ENCODE measurements at regions not wholly inside any gene's neighbourhood (a gene's known extent, or its start where the extent isn't known, plus 50 kb on each side); places are given as distances from the start of the nearest gene placed in this dataset.

DNA sequence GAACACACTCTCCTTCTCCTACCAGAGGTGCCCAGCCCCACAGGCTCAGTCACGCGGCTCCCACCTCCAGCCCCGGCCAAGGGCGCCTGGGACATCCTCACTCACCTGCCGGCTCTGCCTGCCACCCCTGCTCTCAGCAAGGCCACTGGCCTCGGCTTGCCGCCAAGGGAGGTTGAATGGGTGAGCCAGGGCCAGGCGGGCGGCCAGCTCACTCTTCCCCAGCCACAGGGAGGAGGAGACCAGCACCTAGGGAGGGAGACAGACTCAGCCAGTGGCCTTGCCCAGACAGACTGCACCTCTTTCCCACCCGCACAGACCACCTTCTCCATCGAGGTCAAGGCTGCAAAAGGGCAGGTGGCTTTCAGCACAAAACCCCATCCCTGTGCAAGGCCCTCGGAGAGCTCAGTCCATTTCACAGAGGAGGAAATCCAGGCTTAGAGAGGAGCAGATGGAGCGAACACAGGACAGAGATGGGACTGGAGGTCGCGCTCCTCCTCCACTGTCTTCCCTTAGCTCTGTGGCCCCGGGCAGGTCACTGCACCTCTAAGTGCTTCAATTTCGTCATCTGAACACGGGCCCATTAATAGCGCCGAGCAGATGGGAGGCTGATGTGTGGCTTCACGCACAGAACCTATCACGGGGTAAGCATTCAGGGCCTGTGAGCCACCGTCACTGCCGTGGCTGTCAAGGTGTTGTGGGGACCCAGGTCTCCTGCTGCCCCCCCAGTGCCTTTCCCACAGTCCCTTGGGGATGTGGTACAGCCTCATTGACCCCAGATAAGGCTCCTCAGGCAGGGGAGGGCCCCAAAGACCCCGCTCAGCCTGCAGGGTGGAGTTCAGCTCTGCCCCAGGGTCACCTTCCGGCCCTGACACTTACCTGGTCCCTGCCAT, 56.1 kb downstream of the RMI2 start:
- in situ Hi-C loops (cut with HindIII; ENCODE audit: low sequenced_read_pairs) = loop anchor here (25.0 kb wide), 1 partner anchor 286 kb away; no protein-coding TSS in a partner anchor

DNA sequence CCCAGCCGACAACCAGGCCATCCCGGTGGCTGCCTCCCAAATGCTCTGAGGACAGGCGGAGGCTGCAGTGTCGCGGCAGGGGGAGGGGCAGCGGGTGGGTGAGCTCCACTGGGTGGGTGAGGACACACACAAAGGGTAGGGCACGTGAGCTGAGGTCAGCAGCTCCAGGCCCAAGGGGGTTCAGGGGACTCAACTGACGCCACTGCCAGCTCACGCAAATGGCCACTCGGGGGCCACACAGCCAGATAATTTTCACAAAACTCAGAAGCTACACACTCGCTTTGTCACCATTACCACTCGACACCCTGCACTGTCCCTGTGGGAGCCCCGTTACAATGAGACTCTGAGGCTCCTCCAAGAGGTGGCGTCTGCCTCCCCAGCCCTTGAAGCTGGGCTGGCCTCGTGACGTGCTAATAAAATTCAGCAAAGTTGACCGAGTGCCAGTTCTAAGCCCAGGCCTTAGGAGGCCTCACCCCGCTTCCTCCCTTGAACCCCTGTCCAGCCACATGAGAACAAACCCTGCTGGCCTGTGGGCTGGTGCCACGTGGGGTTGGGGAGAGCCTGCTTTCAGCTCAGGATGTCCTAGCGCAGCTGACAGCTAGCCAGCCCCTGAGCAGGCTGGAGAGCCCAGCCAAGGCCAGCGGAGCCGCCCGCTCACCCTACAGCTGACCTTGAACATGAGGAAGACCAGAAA, 56.9 kb downstream of the RMI2 start:
- in situ Hi-C loops (cut with HindIII; ENCODE audit: low sequenced_read_pairs) = loop anchor here (25.0 kb wide), 1 partner anchor 285 kb away; no protein-coding TSS in a partner anchor

DNA sequence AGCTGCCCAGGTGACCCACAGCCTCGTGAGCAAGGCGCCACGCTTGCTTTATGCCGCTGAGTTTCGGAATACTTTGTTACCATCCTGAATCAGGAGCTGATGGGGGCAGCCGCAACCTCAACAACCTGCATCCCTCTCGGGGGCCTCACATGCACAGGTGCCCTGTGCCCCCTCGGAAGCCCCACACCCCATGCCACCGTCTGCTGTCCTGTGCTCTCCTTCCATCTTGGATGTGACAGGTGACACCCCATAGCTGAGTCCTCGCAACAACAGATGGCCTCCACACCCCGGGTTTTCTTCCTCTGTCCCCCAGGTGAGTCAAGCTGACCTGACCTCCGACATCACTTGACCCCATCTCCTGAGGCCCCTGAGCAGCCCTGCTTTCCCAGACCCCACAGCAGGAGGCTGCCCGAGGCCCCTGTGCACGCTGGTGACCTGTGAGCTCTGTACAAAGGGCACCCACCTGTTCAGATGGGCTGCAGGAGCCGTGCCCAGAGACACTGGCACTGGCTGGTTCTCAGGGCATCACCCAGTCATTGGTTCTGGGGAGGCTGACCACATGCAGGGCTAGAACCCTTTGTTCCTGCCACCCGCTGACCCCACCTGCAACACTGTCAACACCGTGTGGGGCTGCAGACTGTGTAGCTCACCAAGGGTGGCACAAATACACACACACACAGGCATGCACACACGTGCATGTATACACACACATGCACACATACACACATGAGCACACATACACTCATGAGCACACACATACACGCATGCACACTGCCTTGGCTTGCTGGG, 57.7 kb downstream of the RMI2 start:
- in situ Hi-C loops (cut with HindIII; ENCODE audit: low sequenced_read_pairs) = loop anchor here (25.0 kb wide), 1 partner anchor 284 kb away; no protein-coding TSS in a partner anchor

DNA sequence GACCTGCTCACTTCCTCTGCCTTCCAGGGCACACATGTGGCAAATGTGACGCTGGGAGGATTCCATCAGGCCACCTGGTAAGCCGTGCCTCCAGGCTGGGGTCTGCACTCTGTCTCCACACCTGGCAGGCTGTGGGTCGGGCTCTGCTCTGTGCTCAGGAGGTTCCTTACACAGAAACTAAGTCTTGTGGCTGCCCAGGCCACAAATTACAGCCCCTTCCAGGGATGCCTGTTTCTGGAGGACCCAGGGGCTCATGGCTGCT, 58.2 kb downstream of the RMI2 start:
- in situ Hi-C loops (cut with HindIII; ENCODE audit: low sequenced_read_pairs) = loop anchor here (25.0 kb wide), 1 partner anchor 284 kb away; no protein-coding TSS in a partner anchor

DNA sequence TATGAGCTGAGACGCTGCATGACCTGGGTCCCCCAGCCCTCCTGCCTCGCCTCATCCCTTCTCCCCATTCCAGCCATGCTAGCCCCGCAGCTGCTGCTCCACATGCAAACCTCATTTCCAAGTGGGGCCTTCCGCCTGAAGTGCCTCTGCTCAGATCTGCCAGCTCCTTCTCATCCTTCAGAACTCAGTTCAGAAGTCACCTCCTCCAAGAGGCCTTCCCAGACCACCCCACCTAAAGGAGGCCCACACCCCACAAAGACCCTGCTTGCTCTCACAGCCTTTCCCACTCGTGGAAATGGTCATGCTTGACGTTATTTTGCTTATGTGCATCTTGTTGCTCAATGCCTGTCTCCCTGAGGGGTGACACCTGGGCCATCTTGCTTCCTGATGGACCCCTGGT, 58.7 kb downstream of the RMI2 start:
- in situ Hi-C loops (cut with HindIII; ENCODE audit: low sequenced_read_pairs) = loop anchor here (25.0 kb wide), 1 partner anchor 283 kb away; no protein-coding TSS in a partner anchor

DNA sequence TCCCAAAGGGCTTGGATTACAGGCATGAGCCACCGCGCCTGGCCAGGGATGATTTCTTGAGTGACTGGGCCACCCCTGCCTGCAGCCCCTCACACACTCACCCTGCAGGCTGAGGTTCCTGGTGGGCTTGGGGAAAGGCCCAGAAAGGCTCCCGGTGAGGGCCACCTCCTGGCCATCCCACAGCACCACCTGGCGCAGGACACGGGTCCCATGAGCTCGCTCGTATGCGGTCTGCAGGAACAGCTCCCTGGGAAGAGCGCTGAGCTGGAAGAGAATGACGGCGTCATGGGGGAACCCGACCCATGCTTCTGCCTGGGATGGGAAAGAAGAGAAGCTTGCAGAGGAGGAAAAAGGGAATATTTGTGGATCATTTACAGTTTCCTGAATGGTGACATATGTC, 59.3 kb downstream of the RMI2 start:
- in situ Hi-C loops (cut with HindIII; ENCODE audit: low sequenced_read_pairs) = loop anchor here (25.0 kb wide), 1 partner anchor 283 kb away; no protein-coding TSS in a partner anchor

DNA sequence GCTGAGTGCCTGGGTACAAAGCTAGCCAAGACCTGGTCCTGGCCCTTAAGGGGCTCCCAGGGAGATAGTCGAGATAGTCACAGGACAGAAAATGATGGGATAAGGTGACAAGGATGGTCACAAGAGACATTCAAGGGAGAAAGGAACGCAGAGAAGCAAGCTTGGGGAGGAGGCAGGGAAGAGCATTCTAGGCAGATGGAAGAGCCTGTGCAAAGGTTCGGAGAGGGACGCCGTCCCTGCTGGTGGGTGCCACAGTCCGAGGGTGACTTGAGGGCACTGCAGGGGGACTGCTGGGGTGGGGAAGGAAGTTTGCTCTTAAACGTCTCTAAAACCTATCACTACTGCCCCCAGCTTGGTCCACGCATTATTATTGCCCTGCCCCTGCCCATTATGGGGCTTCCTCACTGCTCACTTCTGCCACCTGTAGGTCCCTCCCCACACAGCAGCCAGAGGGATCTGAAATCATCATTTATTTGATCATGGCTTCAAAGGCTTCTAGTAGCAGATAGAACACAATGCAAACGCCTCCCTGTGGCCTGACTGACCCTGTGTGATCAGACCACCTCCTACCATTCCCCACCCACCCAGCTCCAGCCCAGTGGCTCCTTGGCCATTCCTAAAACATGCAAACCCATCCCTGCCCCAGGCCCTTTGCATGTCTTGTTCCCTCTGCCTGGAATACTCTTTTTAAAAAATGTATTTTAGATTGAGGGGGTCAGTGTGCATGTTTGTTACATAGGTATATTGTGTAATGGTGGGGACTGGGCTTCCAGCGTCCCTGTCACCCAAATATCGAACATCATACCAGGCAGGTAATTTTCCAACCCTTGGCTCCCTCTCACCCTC, 60.3 kb downstream of the RMI2 start:
- in situ Hi-C loops (cut with HindIII; ENCODE audit: low sequenced_read_pairs) = loop anchor here (25.0 kb wide), 1 partner anchor 282 kb away; no protein-coding TSS in a partner anchor

DNA sequence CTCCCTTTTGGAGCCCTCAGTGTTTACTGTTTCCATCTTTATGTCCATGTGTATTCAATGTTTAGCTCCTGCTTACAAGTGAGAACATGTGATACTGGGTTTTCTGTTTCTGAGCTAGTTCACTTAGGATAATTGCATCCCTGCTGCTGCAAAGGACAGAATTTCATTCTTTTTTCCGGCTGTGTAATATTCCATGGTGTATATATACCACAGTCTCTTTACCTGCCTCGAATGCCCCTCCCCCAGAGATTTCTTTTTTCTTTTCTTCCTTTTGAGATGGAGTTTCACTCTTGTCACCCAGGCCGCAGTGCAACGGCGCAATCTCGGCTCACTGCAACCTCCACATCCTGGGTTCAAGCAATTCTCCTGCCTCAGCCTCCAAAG, 60.9 kb downstream of the RMI2 start:
- in situ Hi-C loops (cut with HindIII; ENCODE audit: low sequenced_read_pairs) = loop anchor here (25.0 kb wide), 1 partner anchor 281 kb away; no protein-coding TSS in a partner anchor

DNA sequence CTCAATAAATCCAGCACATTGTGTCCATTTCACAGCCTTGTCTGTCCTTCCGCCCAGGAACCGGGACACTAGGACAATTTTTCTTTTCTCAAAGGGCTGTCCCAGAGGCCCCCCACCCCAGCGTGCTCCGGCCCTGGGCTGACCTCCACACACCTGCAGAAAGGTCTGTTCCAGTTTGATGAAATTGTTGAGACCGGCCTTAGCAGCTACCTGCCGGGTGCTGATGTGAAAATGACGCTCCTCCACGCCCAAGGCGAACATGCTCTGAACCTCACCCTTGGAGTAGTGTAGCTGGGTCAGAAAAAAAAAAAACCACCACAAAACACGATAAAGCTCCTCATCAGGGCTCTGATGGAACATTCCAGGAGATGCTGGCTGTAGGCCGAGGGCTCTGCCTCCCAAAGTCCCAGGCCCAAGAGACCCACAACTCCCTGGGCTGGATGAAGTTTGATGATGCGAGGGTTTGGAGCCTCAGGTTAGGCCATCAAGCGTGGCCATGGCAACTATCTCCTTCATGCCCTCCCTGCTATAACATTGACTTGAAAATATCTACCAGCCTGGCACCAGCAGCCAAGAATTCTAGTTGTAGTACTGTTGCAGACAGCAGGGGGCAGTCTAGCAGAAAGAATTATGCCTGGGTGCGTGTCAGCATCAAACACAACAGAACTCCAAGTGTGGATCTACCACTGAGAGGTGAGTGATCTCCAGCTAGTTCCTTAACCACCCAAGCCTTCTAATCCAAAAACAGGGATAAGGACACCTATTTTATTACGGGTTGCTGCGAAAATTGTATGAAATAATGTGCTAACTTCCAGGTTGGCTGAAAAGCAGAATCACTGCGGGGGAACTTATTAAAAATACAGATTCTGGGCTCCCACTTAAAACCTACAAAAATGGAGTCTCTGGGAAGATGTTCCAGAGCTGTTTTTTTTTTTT, 62.1 kb downstream of the RMI2 start:
- in situ Hi-C loops (cut with HindIII; ENCODE audit: low sequenced_read_pairs) = loop anchor here (25.0 kb wide), 1 partner anchor 280 kb away; no protein-coding TSS in a partner anchor

DNA sequence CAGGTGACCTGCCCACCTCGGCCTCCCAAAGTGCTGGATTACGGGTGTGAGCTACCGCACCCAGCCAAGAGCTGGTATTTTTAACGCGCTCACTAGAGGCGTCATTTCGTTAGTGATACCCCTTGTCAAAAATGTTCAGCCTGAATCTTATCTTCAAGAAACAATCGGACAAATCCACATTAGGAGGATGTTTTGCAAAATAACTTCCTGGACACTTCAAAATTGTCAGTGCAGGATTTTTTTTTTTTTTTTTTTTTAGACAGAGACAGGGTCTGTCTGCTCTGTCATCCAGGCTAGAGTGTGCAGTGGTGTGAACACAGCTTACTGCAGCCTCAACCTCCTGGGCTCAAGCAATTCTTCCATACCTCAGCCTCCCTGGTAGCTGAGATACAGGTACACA, 63.0 kb downstream of the RMI2 start:
- in situ Hi-C loops (cut with HindIII; ENCODE audit: low sequenced_read_pairs) = loop anchor here (25.0 kb wide), 1 partner anchor 279 kb away; no protein-coding TSS in a partner anchor

DNA sequence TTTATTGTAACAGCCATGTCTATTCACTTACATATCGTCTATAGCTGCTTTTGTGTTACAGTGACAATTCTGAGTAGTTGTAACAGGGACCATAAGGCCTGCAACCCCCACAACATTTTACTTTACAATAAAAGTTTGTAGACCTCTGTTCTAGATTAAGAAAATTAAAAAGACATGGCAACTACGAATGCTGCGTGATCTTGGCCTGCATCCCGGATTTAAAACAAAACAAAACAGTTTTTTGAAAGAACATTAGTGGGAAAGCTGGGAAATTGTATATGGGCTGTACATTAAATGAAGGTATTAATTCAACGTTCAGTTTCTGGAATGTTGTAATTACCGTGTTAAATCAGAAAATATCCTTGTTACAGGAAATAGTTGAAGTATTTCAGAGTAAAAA, 64.1 kb downstream of the RMI2 start:
- in situ Hi-C loops (cut with HindIII; ENCODE audit: low sequenced_read_pairs) = loop anchor here (25.0 kb wide), 1 partner anchor 278 kb away; no protein-coding TSS in a partner anchor

DNA sequence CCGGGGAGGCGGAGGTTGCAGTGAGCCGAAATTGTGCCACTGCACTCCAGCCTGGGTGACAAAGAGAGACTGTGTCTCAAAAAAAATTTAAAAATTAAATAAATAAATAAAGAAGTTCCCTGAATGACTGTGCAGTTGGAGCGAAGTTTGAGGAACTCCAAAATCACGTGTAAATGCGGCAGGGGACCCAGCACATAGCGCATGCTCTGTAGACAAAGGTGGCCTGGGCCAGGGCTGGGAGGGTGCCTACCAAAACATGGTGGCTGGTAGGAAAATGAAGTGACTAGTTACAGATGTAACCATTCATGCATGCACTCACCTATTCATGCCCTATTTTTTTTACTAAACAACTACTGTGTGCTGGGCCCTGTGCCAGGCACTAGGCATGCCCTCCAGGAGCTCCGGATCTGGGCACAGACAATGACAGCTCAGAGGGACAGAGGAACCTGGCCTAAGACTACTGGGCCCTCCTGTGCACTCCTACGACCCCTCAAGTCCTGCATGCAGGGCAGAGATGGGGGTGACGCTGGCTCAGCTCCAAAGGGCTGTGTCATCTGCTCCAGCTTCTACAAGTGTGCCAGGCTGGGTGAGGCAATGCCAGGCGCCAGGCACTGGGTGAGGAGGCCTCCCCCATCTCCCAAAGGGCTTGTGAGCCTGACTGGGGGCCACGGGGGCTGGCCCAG, 65.3 kb downstream of the RMI2 start:
- in situ Hi-C loops (cut with HindIII; ENCODE audit: low sequenced_read_pairs) = loop anchor here (25.0 kb wide), 1 partner anchor 277 kb away; no protein-coding TSS in a partner anchor

DNA sequence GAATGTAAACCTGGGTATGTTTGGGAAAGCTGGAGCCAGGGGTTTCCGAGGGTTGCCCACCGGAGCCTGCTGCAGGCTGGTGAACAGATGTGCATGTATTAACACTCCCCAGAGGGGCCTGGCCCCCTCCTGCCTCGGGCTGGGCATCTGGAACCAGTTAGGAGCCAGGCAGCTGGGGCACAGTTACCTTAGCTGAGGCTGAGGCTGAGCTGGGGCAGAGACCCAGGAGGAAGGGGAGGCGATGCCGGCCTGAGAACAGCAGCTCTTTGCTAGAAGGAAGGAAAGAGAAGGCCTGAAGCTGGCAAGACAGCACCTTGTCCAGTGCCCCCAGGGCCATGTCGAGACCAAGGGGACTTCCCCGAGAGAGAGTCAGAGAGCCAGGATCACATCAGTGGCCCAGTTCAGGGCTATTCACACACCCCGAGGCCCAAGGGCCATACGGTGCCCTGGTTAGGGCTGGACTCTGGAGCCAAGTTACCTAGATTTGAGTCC, 65.8 kb downstream of the RMI2 start:
- in situ Hi-C loops (cut with HindIII; ENCODE audit: low sequenced_read_pairs) = loop anchor here (25.0 kb wide), 1 partner anchor 276 kb away; no protein-coding TSS in a partner anchor

DNA sequence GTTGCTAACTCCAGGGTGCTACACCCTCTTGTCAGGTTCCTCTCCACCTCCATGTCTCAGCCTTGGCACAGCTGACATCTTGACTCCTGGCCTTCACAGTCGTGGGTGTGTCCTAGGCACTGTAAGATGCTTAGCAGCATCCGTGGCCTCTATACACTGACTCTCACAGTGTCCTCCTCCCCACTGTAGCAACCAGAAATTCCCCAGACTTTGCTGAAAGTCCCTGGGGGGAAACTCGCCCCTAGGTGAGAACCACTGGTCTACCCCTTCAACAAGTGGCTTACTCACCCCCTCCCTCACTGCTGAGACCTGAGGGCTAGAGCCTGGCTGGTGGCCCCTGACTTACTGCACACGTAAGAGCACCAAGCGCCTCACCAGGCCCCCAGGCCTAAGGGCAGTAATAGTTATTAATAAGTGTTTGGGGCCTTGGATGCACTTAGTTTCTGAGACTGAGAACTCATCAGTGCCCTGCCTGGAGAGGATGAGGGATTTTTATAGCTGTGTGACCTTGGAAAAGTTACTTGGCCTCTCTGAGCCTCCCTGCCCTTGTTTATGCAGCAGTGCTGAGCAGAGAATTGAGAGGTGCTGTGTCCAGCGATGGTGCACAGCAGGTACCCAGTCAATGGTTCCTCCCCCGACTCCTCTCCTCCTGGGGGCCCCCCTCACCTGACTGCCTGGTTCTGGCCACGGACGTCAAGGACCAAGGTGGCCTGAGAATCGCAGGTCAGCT, 67.1 kb downstream of the RMI2 start:
- in situ Hi-C loops (cut with HindIII; ENCODE audit: low sequenced_read_pairs) = loop anchor here (25.0 kb wide), 1 partner anchor 275 kb away; no protein-coding TSS in a partner anchor

DNA sequence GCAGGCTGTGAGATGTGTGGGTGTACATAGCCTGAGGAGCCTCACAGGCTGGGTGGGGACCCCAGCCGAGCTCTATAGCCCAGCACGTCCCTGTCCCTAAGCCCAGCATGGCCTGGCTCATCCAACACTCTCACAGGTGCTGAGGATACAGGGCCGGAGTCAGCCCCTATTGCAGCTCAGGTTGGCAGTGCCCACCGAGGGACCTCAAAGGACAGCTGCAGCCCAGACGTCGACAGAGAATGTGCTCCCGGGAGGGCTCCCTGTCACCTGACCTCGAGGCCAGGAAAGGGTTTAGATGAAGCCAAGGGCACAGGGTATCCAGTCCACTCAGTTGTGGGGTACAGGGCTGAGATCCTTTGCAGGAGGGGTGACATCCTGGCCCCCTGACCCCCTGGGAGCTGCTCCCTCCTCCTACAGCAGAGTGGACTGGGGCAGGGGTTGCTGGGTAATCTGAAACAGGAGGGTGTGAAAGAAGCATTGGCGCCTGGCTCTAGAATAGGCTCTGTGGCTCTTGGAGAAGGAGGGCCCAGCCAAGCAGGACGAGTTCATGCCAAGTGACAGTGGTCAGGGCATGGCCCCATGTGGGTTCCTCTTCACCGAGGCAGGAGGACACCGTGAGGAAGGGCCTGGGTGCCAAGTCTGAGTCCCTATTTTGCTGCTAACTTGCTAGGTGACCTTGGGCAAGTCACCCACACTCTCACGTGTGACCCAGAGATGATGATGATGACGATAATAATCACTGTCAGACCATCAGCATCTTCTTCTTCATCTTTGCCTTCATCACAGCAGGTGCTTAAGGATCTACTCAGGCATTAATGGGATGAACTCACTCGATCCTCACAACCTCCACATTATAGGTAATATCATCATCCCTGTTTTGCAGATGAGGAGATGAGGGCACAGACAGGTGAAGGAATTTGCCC, 68.0 kb downstream of the RMI2 start:
- in situ Hi-C loops (cut with HindIII; ENCODE audit: low sequenced_read_pairs) = loop anchor here (25.0 kb wide), 1 partner anchor 274 kb away; no protein-coding TSS in a partner anchor

Data from endothelial cell of hepatic sinusoid (primary cell).